Endodermal cell (in vitro differentiated cells): ENCODE measurements at regions not wholly inside any gene's neighbourhood (a gene's known extent, or its start where the extent isn't known, plus 50 kb on each side); places are given as distances from the start of the nearest gene placed in this dataset.

ENCODE experiments used
- DNase-seq: peaks from one replicate; pipeline ENCODE4 v3.0.0-alpha.2; 2017
- H3K27ac ChIP-seq: 2 replicates; pipeline ENCODE4 v1.5.1; 2013; ENCODE audit warnings: mild to moderate bottlenecking, low read depth, low read length, moderate library complexity
- H3K27me3 ChIP-seq: 2 replicates; pipeline ENCODE4 v1.6.1; 2013; ENCODE audit warnings: mild to moderate bottlenecking, low read length, moderate library complexity; ENCODE audit not compliant: insufficient read depth, control insufficient read depth, poor library complexity, severe bottlenecking
- H3K36me3 ChIP-seq: 2 replicates; pipeline ENCODE4 v1.7.0; 2013; ENCODE audit warnings: mild to moderate bottlenecking, low read length, moderate library complexity; ENCODE audit not compliant: control insufficient read depth, insufficient read depth
- H3K4me1 ChIP-seq: one replicate; pipeline ENCODE4 v1.7.0; 2013; ENCODE audit warnings: low read length; ENCODE audit not compliant: control insufficient read depth, insufficient read depth
- H3K4me3 ChIP-seq: 2 replicates; pipeline ENCODE4 v1.5.1; 2013; ENCODE audit warnings: mild to moderate bottlenecking, low read length, moderate library complexity
- H3K9ac ChIP-seq: 2 replicates; pipeline ENCODE4 v1.6.1; 2013; ENCODE audit warnings: mild to moderate bottlenecking, low read length, moderate library complexity; ENCODE audit not compliant: poor library complexity, severe bottlenecking; ENCODE audit errors: extremely low read depth
- H3K9me3 ChIP-seq: 2 replicates; pipeline ENCODE4 v1.6.1; 2013; ENCODE audit warnings: mild to moderate bottlenecking, low read length, moderate library complexity; ENCODE audit not compliant: control insufficient read depth
- H3K27ac Mint-ChIP-seq: 2 replicates; pipeline ENCODE4 v1.8.0; 2020; ENCODE audit warnings: mixed read lengths
- H3K27me3 Mint-ChIP-seq: 2 replicates; pipeline ENCODE4 v1.8.0; 2021; ENCODE audit warnings: mild to moderate bottlenecking, mixed read lengths; ENCODE audit not compliant: insufficient read depth
- H3K36me3 Mint-ChIP-seq: 2 replicates; pipeline ENCODE4 v1.8.0; 2020; ENCODE audit warnings: low read depth, mixed read lengths
- H3K4me1 Mint-ChIP-seq: 2 replicates; pipeline ENCODE4 v1.8.0; 2020; ENCODE audit warnings: mixed read lengths
- H3K4me3 Mint-ChIP-seq: 2 replicates; pipeline ENCODE4 v1.8.0; 2020; ENCODE audit warnings: mild to moderate bottlenecking, moderate library complexity, mixed read lengths
- H3K9me3 Mint-ChIP-seq: 2 replicates; pipeline ENCODE4 v1.8.0; 2020; ENCODE audit warnings: mild to moderate bottlenecking, mixed read lengths
- CTCF ChIP-seq: fragments of 200-600 bp; sonication (generic); conservative IDR thresholded peaks from 2 replicates; pipeline ENCODE4 v1.5.0; 2021; ENCODE audit warnings: antibody characterized with exemption, mild to moderate bottlenecking
- WGBS, 2 experiments: methylation state at CpG; one replicate each; pipeline versions ENCODE4 v1.1.5 to v1.1.7; 2013; ENCODE audit warnings: missing lambda C conversion rate in 2 of 2, mixed read lengths in 1 of 2; ENCODE audit not compliant: insufficient coverage in 1 of 2, insufficient read length in 1 of 2; 5-methylcytosine and 5-hydroxymethylcytosine counted together

GRCh38 chr10:28211759-28212158 is 91.1 kb downstream of the MPP7 start:
- H3K27ac Mint-ChIP-seq, result no peak overlapping the region
- TF ChIP-seq CTCF, result no peak
- Histone ChIP-seq H3K36me3 (no peaks in the 10 kb centered on the region), H3K27me3 (no peaks in the 10 kb centered on the region), H3K4me1 (no peaks in the 10 kb centered on the region), H3K4me3 (no peak overlapping the region), H3K9me3 (no peaks in the 10 kb centered on the region), H3K9ac (no peak overlapping the region), H3K27ac (no peak overlapping the region)
- H3K9me3 Mint-ChIP-seq, result no peaks in the 10 kb centered on the region
- peaks cover 23% of the 10 kb centered on the region for H3K4me1 Mint-ChIP-seq
- no peaks in the 10 kb centered on the region for H3K27me3 Mint-ChIP-seq
- H3K4me3 Mint-ChIP-seq, result no peak overlapping the region
- 75 to 88% methylated on average over 3 to 5 of the region's 5 CpGs for WGBS, 2 experiments
- no peaks in the 10 kb centered on the region for H3K36me3 Mint-ChIP-seq
- DNase-seq, result no peak

GRCh38 chr10:28207799-28208198 is 95.1 kb downstream of the MPP7 start:
- H3K4me3 ChIP-seq, result no peak overlapping the region
- TF ChIP-seq CTCF, result no peak
- Mint-ChIP-seq H3K4me3 (no peak overlapping the region), H3K4me1 (peaks cover 8% of the 10 kb centered on the region), H3K36me3 (no peaks in the 10 kb centered on the region), H3K9me3 (no peaks in the 10 kb centered on the region), H3K27me3 (no peaks in the 10 kb centered on the region), H3K27ac (no peak overlapping the region)
- no peaks in the 10 kb centered on the region for H3K4me1 ChIP-seq
- H3K9me3 ChIP-seq, result no peaks in the 10 kb centered on the region
- no peak for DNase-seq
- H3K9ac ChIP-seq, result no peak overlapping the region
- H3K36me3 ChIP-seq, result no peaks in the 10 kb centered on the region
- 92 to 100% methylated on average over 1 to 2 of the region's 2 CpGs for WGBS, 2 experiments
- no peak overlapping the region for H3K27ac ChIP-seq
- H3K27me3 ChIP-seq, result no peaks in the 10 kb centered on the region

GRCh38 chr10:28202941-28203352 is 99.9 kb downstream of the MPP7 start:
- Histone ChIP-seq H3K27me3 (no peaks in the 10 kb centered on the region), H3K4me3 (no peak overlapping the region), H3K36me3 (no peaks in the 10 kb centered on the region), H3K9me3 (no peaks in the 10 kb centered on the region), H3K27ac (no peak overlapping the region), H3K9ac (no peak overlapping the region), H3K4me1 (no peaks in the 10 kb centered on the region)
- TF ChIP-seq CTCF, result no peak
- no peak overlapping the region for H3K27ac Mint-ChIP-seq
- H3K27me3 Mint-ChIP-seq, result no peaks in the 10 kb centered on the region
- no peak overlapping the region for H3K4me3 Mint-ChIP-seq
- H3K36me3 Mint-ChIP-seq, result no peaks in the 10 kb centered on the region
- H3K9me3 Mint-ChIP-seq, result no peaks in the 10 kb centered on the region
- H3K4me1 Mint-ChIP-seq, result no peaks in the 10 kb centered on the region
- WGBS, 2 experiments, result 86 to 92% methylated on average over 2 to 5 of the region's 5 CpGs
- no peak for DNase-seq
